GM21717 (cell line): ENCODE measurements at regions not wholly inside any gene's neighbourhood (a gene's known extent, or its start where the extent isn't known, plus 50 kb on each side); places are given as distances from the start of the nearest gene placed in this dataset.
"Not testable (repeated sequence)": the region's sequence is repeated elsewhere in the genome, so short reads cannot be mapped to it uniquely, and the experiment has no call there.

ENCODE experiments used
- ATAC-seq: cut with Tn5 transposase; IDR thresholded peaks from one replicate; pipeline ENCODE4 v1.9.1; 2021; ENCODE audit warnings: mild to moderate bottlenecking, moderate library complexity; ENCODE audit not compliant: unreplicated experiment

DNA sequence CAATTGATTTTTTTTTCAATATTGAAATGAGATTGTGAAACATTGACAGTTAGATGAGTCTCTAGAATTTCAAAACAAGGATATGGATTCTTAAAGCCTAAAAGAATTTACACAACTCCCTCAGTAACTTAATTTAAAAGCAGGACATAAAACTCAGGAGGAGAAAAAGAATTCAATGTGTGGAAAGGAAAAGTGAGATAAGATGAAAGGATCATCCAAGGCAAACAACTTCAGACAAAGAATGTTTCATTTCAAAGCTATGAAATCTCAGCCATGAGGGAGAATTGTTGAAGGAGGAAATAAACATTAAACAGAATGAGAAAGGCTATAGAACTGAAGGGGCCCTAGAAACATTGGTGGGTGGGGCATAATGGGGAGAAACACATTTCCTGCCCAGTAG lies 191.7 kb upstream of the NOX3 start:
- no peak for ATAC-seq

DNA sequence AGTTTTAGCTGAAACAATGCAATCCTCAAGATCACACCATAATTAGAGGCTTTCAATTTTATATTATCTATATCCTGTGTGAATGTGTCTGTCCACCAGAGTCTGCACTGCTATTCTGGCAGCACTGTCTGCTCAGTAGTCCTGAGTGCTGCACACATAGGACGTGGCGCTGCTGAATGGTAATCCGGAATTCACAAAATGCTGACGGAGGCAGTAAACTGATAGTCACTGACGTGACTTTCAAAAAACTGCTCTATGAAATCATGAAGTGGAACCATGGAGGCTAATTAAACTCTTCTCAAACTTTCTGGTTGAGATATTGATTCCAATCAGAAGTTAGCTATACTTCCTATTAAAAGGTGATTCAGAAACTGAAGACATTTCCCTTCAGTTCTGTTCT lies 190.8 kb upstream of the NOX3 start:
- ATAC-seq: no peak

DNA sequence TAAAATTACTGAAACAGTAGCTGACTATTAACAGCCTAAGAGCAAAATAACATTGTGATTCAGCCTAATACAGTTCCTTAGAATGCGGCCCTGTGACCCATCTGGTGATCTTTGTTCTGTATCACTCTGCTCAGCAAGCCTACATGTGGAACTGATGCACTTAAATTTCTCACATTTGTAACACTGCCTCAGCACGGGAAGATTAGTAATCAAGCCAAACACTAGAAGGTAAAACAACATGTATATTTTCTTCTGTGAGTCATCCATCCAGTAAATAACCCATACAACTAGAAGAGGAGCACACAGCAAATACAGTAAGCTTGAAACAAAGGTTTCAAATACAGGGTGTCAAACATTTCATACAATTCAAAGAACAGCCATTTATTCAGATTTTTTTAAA lies 189.7 kb upstream of the NOX3 start:
- ATAC-seq: no peak

DNA sequence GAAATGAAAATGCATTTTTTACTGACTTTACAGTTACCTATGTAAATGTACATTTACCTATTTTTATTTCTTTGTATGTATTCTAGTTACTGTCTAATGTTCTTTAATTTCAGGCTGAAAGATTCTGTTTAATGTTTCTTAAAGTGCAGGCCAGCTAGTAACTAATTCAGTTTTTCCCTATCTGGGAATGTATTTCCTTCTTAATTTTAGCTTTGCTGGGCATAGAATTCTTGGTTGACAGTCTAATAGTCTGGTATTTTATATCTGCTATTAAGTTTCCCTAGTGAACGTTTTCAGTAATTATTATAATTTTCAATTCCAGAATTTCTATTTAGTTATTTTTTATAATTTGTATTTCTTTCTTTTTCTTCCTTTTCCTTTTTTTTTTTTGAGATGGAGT lies 186.0 kb upstream of the NOX3 start:
- ATAC-seq: no peak

DNA sequence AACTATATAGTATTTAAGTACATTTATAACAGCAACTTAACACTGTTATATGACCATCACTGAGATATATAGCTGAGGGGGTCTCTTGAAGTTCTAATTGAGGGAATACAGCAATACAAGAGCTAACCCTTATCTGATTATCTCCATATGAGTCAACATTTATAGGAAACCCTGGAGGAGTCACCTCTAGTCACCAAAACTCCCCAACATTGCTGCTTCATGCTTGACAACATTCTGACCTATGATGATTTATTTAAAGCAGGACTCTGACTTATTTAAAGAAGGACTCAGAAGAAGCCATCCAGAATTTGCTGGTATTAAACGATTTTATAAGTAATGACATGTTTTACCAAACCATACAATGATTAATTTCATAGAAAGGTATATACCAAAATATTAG lies 182.6 kb upstream of the NOX3 start:
- ATAC-seq: no peak

DNA sequence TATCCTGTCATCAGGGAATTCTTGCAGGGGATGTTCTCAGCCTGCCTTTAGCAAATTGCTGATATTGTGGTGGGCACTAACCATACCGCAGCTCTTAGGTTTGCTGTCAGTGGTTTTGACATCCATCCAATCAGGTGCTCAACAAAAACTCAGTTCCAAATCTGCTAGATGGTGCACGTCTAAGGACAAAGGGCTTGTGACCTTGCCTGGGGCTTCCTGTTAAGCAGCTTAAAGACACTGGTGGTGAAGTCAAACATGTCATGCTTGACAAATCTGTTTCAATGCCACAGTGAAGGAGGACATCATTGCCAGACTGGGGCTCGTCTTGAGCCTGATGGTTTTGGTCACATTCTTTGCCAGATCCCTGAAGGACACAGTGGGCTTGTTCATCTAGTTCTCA lies 179.8 kb upstream of the NOX3 start:
- no peak for ATAC-seq

DNA sequence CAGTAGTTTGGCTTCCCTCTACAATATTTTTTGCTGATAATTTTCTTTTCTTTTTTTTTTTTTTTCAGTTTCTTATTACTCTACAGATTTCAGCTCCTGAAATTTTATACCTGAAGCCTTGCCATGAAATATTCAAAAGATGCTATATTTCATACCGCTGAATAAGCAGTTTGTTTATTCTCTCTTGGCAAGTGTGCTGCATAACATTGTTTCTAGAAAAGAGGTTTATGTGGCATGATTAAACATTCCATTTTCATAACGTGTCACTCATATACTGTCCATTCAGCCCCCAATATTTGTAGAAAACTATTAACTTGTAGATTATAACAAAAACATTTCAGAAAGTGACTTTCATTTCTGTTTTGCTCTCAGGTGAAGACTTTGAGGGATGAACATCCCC lies 174.4 kb upstream of the NOX3 start:
- no peak for ATAC-seq

DNA sequence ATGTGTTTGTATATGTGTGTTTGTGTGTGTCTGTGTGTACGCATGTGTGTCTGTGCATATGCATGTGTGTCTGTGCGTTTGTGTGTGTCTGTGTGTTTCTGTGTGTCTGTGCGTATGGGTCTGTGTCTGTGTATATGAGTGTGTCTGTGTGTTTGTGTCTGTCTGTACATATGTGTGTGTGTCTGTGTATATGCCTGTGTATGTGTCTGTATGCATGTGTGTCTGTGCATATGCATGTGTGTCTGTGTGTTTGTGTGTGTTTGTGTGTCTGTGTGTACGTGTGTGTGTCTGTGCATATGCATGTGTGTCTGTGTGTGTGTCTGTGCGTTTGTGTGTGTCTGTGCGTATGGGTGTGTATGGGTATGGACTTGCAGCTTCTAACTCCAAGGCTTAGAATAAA lies 174.0 kb upstream of the NOX3 start:
- ATAC-seq: no peak

DNA sequence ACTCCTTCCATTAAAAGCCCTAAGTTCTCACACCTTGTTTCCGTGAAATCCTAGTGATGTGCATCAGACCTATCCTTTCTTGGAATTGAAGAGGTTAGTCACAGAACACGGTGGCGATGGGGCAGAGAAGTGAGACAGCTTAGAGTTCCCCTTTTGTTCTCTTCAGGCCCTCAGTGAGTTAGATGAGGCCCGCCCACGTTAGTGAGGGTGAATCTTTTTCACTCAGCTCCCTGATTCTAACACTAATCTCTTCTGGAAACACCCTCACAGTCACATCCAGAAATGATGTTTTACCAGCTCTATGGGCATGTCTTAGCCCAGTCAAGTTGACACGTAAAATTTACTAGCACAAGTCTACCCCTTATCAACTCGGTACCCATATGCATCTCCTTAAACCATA lies 172.7 kb upstream of the NOX3 start:
- ATAC-seq: peak; percentile 98

DNA sequence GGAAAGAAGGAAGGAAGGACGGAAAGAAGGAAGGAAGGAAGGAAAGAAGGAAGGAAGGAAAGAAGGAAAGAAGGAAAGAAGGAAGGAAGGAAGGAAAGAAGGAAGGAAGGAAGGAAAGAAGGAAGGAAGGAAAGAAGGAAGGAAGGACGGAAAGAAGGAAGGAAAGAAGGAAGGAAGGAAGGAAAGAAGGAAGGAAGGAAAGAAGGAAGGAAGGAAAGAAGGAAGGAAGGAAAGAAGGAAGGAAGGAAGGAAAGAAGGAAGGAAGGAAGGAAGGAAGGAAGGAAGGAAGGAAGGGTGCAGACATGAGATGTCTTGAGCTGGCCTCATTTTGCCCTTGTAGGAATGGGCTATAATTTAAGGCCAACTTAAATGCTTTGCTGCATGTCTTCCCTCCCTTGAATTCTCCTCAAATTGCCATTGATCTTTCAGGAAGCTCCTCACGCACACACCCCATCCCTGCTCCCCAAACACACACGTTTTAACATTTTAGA lies 172.1 kb upstream of the NOX3 start:
- not testable (repeated sequence) for ATAC-seq

DNA sequence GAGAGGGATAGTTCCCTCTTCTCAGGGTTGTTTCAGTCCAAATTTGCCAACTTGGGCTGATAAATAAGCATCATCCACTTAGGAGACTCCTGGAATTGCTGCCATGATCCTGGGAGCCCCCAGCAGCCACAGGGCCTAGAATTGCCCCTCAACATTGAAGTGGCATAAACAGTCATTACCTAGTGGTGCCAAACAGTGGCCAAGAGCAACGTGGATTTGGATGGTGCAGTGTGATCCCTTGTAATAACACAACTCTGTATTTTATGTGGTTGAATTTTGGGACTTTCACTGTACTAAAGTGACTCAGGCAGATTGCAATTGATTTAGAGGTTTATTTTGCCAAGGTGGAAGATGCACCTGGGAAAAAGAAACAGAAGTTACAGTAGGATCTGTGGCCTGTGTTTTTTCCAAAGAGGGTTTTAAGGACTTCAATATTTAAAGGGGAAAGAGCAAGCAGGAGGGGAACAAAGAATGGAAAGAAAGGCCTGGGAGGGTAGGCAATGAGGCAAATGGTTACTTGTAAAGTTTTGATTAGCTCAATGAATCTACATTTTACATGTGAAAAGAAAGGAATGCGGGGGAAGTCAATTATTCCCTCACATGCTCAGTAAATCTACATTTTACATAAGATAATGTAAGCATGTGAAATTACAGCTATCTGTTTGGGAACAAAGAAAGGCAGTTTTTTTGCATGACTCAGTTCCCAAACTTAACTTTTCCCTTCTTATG lies 168.0 kb upstream of the NOX3 start:
- no peak for ATAC-seq

DNA sequence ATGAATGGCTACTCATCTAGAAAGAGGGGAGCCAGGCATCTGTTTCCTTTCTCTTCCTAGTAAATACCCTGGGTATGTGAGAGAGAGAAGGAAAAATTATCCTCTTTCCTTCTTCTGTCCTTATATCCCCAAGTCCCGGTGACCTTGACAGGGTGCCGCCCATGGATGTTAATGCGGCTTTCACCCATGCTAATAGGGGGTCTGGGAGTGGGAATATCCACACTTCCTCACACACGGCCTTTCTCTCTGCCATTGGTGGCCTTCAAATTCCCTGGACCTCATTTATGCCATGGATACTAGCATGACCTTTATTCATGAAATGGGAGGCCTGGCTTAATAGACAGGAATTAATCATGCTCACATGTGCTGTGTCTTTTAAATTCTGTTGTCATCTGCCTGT lies 159.0 kb upstream of the NOX3 start:
- no peak for ATAC-seq

DNA sequence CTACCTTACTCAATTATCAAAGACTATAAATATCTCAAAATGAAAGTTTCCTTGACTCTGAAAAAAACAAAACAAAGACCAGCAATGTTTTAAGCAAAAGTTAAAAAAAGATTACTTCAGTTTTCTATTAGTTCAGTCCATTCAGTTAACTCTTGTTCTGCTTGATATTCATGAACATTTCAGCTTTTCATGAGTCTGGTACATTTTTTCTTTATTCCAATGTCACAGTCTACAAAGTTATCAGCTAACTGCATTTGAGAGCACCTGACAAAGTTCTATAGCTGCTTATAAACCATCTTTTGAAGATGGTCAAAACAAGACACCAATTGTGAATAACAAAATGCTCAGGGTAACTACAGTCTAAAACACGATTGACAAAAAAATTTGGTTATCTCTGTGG lies 156.1 kb upstream of the NOX3 start:
- no peak for ATAC-seq

DNA sequence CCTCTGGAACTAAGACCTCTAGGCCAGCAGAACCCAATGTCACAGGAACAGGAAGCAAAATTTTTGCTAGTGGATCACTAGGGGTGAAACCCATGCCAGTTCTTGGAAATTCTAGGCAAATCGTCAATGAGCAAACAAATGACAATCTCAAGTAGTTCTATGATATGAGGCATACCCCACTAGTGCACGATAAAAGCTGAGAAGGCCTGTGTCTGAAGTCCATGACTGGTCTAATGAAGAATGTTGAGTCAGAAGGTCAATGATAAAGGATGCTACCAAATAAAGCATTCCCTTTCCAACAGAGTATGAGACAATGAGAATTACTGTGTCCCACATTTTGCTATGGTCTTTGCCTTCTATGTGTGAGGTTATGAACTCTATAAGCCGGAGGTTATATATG lies 149.4 kb upstream of the NOX3 start:
- no peak for ATAC-seq

DNA sequence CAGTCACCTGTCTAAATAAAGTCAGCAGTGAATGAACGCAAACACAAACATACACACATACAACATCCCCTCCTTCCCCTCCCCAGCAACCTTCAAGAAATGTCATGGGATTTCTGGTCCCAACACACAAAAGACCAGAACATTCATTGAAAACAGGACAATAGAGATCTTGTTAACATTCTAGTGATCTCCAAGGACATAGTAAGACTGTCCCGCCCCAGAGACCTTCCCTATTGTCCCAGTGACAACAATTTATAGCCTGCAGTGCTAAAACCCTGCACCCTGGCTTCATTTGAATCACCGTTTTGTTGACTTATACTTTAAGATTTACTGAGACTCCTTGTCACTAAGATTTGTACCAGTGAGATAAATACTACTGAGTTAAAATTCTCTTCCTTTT lies 143.9 kb upstream of the NOX3 start:
- no peak for ATAC-seq

DNA sequence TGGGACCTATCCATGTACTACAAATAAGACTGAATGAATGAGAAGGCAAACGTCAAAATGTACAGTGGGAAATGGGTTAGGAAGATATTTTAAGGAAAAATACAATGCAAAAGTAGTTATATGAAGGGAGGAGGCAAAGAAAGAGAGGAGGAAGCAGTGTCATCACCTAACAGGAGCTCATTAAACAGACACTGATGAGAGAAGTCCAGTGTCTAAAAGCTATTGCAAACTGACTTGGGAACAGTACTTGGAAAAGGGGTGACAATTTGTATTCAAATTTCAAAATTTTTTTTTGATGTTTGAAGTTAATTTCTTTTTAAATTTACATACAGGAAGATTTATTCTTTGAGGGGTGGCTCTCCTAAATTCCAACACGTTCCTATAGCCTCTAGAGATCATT lies 143.5 kb upstream of the NOX3 start:
- ATAC-seq: no peak

DNA sequence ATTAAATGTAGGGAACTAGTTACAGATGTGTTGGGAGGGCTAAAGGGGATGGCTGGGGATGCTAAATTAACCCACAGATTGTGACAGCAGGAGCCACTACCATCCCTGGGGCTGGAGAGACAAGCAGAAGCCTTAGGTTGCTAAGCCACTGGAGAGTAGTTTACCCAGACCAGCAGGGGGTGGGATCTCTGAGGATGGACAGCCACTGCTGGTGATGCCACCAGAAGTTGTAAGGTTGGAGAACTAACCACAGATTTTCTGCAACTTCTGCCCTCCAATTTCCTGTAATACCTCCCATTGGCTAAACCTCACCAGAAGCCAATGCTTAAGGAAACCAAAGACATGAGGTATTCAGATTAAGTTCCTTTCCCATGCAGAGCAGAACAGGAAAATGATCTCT lies 139.6 kb upstream of the NOX3 start:
- no peak for ATAC-seq

DNA sequence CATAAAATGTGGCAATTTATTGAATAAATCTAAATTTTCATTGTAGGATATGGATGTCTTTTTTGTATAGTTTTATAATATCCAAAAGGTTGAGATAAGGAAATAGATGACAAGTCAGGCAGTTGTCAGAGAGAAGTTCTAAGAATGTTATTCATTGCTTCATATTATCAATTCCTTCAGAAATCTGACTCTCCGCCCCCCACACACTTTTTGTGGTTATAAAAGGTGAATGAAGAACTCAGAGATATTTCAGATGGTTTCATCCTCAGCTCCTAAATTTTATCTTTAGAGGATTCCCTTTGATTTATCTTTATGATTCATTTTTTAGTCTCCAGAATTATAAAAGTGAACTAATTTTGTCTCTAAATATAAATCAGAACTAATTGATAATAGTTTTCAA lies 136.1 kb upstream of the NOX3 start:
- no peak for ATAC-seq

DNA sequence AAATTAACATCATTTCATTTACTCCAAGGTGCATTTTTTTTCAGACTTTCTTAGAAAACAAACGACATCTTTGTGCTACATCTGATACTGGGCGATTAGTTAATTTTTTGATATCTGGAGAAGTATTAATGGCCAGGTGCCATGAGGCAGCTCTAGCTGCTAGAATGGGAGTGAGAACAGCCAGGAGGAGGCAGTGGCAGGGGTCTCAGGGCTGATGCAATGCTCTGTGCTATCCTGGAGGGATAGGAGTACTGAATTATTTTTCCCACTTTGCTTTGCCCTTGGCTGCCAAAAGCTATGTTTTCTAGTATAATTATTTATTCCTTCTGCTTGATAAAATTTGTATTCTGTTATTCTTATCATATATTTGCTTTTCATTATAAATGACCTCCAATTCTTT lies 133.6 kb upstream of the NOX3 start:
- no peak for ATAC-seq

DNA sequence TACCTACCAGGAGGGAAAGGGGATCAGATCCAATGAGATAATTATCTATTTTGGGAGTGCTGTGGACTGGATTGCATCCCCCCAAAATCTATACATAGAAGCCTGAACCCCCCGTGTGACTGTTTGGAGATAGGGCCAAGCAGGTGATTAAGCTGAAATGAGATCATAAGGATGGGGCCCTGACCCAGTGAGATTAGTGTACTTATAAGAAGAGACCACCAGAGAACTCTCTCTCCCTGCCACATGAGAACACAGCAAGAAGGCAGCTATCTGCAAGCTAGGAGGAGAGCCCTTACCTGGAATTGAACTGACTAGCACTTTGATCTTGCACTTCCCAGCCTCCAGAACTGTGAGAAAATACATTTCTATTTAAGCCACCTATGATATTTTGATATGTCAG lies 132.2 kb upstream of the NOX3 start:
- ATAC-seq: no peak

DNA sequence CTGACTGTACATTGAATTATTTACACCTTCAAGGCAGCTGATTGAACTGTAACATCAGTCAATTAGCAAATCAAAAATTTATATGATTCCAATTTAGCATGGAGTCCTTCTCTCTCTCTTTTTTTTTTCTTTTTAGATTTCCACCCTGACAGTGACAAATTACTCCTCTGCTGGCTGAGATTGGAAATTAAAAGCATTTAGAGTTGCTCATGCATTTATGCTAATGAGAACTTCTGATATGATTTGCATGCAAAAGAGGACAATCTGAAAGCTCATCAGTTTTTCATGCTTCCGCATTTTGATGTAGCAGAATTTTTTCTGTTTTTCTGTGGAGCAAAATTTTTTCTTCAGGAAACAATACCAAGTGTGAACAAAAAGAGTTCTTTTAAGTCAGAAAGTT lies 130.5 kb upstream of the NOX3 start:
- no peak for ATAC-seq

DNA sequence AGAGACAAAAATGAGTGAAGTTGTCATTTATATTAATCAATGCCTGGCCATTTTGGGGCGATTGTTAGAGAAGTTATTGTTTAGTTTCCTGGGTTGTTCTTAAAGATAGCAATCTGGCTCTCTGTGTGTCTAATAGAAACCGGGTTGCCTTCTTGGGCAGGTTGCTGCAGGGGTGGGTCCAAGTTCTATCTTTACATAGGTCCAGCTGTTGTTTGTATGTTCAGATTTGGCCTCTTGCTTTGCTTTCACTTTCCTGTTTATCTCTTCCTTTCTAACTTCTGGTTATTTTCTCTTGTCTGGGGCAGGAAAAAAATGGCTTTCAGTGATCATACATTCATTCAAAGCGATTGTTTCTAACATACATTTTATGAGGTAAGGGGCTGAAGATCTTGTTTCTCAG lies 128.4 kb upstream of the NOX3 start:
- ATAC-seq: peak; percentile 73
